Brain pericyte (primary cell): ENCODE measurements at regions not wholly inside any gene's neighbourhood (a gene's known extent, or its start where the extent isn't known, plus 50 kb on each side); places are given as distances from the start of the nearest gene placed in this dataset.
"Not testable (repeated sequence)": the region's sequence is repeated elsewhere in the genome, so short reads cannot be mapped to it uniquely, and the experiment has no call there.

Experiments used
- DNase-seq: peaks from one replicate; pipeline ENCODE4 v3.0.0-alpha.2; 2012; ENCODE audit warnings: low read depth, low spot score

DNA sequence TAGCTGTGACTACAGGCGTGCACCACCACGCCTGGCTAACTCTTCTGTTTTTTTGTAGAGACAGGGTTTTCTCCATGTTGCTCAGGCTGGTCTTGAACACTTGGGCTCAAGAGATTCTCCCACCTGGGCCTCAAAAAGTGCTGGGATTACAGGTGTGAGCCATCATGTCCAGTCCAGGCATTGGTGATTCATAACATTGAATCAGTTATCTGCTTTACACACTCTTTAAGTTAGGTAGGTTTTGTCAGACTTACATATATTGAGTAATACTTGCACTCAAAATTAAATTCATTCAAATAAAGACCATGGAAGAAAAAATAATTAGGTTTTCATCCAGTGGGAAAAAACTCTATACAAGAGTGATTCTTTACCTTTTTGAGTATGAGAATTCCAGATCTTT lies 93.2 kb upstream of the XPO1 start:
- no peak for DNase-seq

DNA sequence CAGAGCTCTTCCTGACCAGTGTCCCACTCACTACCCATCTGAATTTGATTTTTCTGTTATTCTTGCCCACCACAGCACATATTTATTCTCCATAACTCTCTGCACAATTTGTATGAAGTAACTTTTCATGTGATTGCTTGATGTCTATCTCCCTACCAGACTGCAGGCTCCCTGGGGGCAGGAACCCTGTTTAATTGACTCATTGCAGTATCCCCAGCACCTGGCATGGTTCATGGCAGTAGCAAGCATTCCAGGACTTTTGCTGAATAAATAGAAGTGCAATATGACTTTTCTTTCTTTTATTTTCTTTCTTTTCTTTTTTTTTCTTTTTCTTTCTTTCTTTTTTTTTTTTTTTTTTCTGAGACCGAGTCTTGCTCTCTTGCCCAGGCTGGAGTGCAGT lies 88.7 kb upstream of the XPO1 start:
- no peak for DNase-seq

DNA sequence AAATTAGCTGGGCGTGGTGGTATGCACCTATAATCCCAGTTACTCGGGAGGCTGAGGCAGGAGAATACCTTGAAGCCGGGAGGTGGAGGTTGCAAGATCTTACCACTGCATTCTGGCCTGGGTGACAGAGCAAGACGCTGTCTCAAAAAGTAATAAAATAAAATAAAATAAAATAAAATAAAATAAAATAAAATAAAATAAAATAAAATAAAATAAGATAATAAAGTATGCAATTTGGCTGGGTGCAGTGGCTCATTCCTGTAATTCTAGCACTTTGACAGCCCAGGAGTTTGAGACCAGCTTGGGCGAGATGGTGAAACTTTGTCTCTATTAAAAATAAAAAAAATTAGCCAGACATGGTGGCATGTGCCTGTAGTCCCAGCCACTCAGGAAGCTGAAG lies 85.6 kb upstream of the XPO1 start:
- DNase-seq: no peak

DNA sequence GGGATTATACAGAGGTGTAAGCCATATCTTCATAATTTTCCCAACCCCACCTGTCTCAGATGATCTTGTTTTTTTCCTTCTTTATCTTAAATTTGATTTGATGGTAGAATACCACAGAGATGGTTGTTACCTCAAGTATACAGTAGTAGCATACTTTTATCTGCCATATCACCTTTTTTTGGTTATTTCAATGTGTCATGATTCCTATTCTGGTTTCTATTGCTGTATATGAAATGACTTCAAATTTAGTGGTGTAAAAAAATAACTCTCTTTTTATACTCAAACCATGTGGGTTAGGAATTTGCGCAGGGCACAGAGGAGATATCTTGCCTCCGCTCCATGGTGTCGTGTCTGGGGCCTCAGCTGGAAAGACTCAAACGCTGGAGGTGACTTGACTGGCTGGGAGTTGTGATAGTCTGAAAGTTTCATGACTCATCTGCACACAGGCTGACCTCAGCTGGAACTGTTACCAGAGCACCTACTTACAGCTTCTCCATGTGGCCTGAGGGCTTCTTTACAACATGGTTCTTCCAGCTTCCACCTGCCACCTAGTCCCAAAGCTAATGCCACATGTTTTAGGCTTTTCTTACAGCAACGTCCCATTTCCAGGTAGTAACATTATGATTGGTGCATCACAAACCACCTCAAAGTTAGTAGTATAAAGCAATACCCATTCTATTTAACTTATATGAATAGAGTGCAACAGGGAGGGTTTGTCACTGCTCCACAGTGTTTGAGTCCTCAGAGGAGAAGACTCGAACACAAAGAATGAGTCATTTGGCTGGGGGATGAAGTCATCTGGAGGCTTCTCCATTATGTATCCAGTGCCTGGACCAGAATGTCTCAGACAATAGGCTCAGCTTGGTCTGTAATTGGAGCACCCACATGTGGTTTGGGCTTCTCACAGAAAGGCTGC lies 82.3 kb upstream of the XPO1 start:
- DNase-seq: peak; percentile 26

DNA sequence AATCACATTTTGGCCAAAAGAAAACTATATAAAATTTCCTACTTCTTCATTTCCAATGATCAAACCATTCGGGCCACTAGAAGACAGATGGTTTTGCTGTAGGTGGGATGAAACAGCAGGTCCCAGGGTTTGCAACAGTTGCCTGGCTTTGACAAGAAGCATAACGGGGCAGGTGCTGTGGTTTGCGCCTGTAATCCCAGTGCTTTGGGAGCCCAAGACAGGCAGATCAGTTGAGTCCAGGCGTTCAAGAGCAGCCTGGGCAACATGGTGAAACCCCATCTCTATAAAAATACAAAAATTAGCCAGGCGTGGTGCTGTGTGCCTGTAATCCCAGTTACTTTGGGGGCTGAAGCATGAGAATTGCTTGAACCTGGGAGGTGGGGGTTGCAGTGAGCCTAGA lies 81.4 kb upstream of the XPO1 start:
- no peak for DNase-seq

DNA sequence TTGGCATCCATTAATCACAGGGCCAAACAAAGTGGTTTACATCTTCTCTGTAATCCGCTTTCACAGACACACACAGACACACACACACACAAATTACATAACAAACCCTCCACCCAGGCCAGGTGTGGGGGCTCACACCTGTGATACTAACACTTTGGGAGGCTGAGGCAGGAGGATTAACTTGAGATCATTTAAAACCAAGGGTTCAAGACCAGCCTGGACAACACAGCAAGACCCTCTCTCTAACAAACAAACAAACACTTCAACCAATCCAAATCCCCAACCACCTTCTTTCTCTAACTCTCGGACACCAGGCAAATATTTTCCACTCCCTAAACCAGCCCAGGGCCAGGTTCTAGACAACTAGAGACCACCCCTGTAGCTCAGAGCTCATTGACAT lies 79.5 kb upstream of the XPO1 start:
- no peak for DNase-seq

DNA sequence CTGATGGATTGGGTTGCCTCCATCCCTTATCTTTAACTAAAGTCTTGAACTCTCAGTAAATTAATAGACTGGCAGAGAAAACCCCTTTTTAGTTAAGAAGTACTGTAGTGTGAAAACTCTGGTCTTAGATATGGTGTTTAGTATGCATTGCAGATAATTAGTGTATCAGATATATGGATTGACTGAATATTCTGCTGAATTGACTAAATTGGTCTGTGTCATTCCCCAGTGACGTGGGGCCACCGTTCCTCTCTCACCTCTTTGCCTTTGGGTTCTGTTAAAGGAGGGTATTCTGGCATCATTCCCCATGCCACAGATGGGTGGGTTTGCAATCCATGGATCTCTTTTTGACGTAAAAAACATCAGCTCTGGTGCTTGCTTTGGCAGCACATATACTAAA lies 67.1 kb upstream of the XPO1 start:
- DNase-seq: no peak

DNA sequence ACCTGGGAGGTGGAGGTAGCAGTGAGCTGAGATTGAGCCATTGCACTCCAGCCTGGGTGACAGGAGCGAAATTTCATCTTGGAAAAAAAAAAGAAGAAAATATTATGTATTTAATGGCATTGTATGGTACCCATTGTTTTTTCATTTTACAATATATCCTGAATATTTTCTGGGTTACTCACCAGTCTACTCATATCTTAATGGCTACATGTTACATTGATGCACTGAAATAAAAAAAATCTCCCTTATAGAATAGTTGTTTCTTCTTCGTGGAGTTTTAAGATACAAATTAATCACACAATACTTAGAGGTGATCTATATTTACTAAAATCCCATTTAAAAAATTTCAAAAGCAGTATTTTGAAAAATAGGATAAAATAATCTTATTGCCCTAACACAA lies 66.3 kb upstream of the XPO1 start:
- no peak for DNase-seq

DNA sequence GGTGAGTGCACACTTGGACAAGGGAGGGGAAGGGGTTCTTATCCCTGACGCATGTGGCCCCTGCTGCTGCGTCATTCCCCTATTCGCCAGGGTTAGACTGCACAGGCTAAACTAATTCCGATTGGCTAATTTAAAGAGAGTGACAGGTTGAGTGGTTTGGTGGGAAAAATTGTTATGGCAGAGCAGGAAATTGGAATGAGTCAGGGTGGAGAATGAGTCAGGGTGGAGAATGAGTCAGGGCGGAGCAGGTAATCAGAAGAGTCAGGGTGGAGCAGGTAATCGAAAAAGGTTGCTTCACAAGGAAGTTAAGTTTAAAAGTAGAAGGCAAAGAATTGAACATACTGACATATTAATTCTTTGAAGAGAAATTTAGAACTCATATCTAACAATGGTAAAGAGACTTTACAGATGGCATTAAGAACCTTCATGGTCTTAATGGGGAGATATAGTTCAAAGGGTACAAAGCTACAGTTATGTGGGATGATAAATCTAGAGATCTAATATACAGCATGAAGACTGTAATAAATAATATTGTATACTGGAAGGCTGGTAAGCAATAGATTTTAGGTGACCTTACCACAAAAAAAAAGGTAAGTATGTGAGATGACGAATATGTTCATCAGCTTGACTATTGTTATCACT lies 60.5 kb upstream of the XPO1 start:
- not testable (repeated sequence) for DNase-seq

DNA sequence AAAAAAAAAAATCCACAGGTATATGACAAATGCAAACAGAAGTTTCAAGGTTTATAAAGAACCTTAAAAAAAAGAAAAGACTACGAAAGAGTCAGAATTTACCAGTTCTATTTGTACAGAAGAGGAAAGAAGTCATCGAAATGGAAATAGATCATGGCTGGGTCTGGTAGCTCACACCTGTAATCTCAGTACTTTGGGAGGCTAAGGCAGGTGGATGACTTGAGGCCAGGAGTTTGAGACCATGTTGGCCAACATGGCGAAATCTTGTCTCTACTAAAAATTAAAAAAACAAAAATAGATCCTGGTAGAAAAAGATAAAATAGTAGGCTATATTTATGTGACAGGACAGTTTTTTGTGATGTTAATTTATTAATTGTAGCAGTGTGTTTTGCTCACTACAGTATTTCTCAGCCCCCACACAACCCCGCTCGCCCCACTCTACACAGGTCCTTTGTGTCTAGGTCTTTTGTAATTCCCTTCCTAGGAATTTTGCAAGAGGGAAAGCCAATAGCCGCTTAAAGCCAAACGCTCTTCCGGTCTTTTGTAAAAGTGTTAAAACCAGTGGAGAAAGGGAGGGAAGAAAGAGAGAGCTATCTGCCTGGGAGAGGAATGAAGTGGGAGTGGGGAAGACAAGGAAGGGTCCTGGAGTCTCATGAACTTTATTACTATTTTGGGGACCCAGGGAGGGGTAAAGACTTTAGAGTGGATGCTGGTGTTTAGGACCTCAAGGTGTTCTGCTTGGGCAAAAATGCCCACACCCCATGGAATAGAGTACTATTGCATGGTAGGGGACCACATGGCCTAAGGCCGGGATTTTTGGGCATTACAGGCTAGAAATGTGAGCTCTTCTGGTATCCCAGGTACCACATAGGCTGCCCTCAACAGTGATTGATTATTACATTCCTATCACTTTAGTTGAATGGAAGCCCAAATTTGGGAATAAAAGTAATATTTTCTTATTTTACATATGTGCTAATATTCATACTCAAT lies 59.4 kb upstream of the XPO1 start:
- no peak for DNase-seq

DNA sequence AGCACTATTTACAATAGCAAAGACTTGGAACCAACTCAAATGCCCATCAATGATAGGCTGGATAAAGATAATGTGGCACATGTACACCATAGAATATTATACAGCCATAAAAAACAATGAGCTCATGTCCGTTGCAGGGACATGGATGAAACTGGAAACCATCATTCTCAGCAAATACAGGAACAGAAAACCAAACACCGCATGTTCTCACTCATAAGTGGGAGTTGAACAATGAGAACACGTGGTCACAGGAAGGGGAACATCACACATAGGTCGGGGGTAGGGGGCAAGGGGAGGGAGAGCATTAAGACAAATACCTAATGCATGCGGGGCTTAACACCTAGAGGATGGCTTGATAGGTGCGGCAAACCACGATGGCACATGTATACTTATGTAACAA lies 56.0 kb upstream of the XPO1 start:
- not testable (repeated sequence) for DNase-seq

DNA sequence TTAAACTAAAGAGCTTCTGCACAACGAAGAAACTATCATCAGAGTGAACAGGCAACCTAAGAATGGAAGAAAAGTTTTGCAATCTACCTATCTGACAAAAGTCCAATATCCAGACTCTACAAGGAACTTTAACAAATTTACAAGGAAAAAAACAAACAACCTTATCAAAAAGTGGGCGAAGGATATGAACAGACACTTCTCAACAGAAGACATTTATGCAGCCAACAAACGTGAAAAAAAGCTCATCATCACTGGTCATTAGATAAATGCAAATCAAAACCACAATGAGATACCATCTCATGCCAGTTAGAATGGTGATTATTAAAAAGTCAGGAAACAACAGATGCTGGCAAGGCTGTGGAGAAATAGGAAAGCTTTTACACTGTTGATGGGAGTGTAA lies 55.5 kb upstream of the XPO1 start:
- DNase-seq: not testable (repeated sequence)

DNA sequence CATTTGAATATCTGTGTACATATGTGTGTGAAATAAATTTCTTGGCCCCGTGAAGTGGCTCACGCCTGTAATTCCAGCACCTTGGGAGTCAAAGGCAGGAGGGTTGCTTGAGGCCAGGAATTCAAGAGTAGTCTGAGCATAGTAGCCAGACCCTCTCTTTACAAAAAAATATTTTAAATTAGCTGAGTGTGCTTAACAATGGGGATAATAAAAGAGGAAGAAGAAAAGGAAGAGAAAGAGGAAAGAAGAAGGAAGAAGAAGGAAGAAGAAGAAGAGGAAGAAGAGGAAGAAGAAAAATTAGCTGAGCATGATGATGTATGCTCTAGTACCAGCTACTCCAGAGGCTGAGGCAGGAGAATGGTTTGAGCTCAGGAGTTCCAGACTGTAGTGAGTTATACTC lies 52.1 kb upstream of the XPO1 start:
- no peak for DNase-seq

DNA sequence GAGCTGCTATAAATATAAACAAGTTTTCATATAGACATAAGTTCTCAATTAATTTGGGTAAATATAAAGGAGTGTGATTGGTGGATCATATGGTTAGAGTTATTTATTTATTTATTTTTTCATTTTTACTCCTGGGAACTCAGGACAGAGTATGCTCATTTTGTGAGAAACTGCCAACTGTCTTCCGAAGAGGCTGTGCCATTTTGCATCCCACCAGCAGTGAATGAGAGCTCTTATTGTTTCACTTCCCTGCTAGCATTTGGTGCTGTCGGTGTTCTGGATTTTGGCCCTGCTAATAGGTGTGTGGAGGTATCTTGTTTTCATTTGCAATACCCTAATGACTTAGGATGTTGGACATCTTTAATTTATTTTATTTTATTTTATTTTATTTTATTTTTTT lies 50.4 kb upstream of the XPO1 start:
- DNase-seq: no peak
